Muscle layer of colon (tissue), 2 donors: ENCODE measurements at regions not wholly inside any gene's neighbourhood (a gene's known extent, or its start where the extent isn't known, plus 50 kb on each side); places are given as distances from the start of the nearest gene placed in this dataset.
A peak's percentile ranks its signal among the peaks of the same experiment; 100 is the strongest.

Experiments used
- H3K27ac ChIP-seq: one replicate; pipeline ENCODE4 v1.7.0; 2013; ENCODE audit warnings: low read depth, mild to moderate bottlenecking, low read length, moderate library complexity
- H3K27me3 ChIP-seq, 2 donors: one replicate each; pipeline ENCODE4 v1.7.0; 2013; ENCODE audit warnings: low read length in 2 of 2, mild to moderate bottlenecking in 2 of 2; ENCODE audit not compliant: insufficient read depth in 2 of 2, control insufficient read depth in 1 of 2
- H3K36me3 ChIP-seq: one replicate; pipeline ENCODE4 v1.7.0; 2013; ENCODE audit warnings: mild to moderate bottlenecking, low read length; ENCODE audit not compliant: insufficient read depth
- H3K4me1 ChIP-seq: one replicate; pipeline ENCODE4 v1.7.0; 2013; ENCODE audit warnings: mild to moderate bottlenecking, low read length; ENCODE audit not compliant: insufficient read depth
- H3K4me3 ChIP-seq, 2 donors: one replicate each; pipeline ENCODE4 v1.7.0; 2013; ENCODE audit warnings: low read length in 2 of 2, low read depth in 1 of 2, mild to moderate bottlenecking in 1 of 2, moderate library complexity in 1 of 2
- H3K9ac ChIP-seq: one replicate; pipeline ENCODE4 v1.7.0; 2013; ENCODE audit warnings: low read length
- H3K9me3 ChIP-seq: one replicate; pipeline ENCODE4 v1.7.0; 2013; ENCODE audit warnings: mild to moderate bottlenecking, low read length
- donor health status: abdominal sarcoma.
- donor health status: Adenocarcinoma of cecum.

- Histone ChIP-seq H3K4me1 (peaks cover 30% of the 10 kb centered on the region), H3K36me3 (no peaks in the 10 kb centered on the region), H3K9me3 (no peaks in the 10 kb centered on the region), H3K9ac (no peak overlapping the region), H3K27ac (no peak overlapping the region), H3K27me3 (no peaks in the 10 kb centered on the region), H3K4me3 (no peak overlapping the region)
Observed at GRCh38 chr3:117626577-117626976, 917.0 kb downstream of the TUSC7 start.

- Histone ChIP-seq H3K36me3 (no peaks in the 10 kb centered on the region), H3K9me3 (no peaks in the 10 kb centered on the region), H3K4me3 (peak overlapping the region in 1 of 2 donors; percentile 28), H3K4me1 (peaks cover 32% of the 10 kb centered on the region), H3K9ac (no peak overlapping the region), H3K27ac (peak overlapping the region; percentile 19), H3K27me3 (no peaks in the 10 kb centered on the region)
Observed at GRCh38 chr3:117628823-117629291, 919.3 kb downstream of the TUSC7 start.

- Histone ChIP-seq H3K27ac (no peak overlapping the region), H3K4me1 (peaks cover 32% of the 10 kb centered on the region), H3K4me3 (peak overlapping the region in 1 of 2 donors; percentile 28), H3K36me3 (no peaks in the 10 kb centered on the region), H3K9ac (no peak overlapping the region), H3K27me3 (no peaks in the 10 kb centered on the region), H3K9me3 (no peaks in the 10 kb centered on the region)
Observed at GRCh38 chr3:117629505-117629904, 919.9 kb downstream of the TUSC7 start.

- no peaks in the 10 kb centered on the region for H3K36me3 ChIP-seq
- H3K9ac ChIP-seq: no peak overlapping the region
- no peak overlapping the region for H3K4me3 ChIP-seq
- H3K9me3 ChIP-seq: no peaks in the 10 kb centered on the region
- peaks cover 32% of the 10 kb centered on the region for H3K4me1 ChIP-seq
- no peaks in the 10 kb centered on the region for H3K27me3 ChIP-seq
- H3K27ac ChIP-seq: no peak overlapping the region
Observed at GRCh38 chr3:117630469-117630868, 920.9 kb downstream of the TUSC7 start.

- Histone ChIP-seq H3K9ac (no peak overlapping the region), H3K27me3 (no peaks in the 10 kb centered on the region)
Observed at GRCh38 chr3:117630885-117631284, 921.3 kb downstream of the TUSC7 start.

GRCh38 chr3:117631781-117632180 lies 922.2 kb downstream of the TUSC7 start:
- Histone ChIP-seq H3K9ac (no peak overlapping the region), H3K27ac (no peak overlapping the region)

More at GRCh38 chr3:117630885-117631284, 921.3 kb downstream of the TUSC7 start:
- H3K36me3 ChIP-seq: no peaks in the 10 kb centered on the region
- H3K4me1 ChIP-seq: peaks cover 32% of the 10 kb centered on the region
- H3K27ac ChIP-seq: no peak overlapping the region
- H3K4me3 ChIP-seq: no peak overlapping the region
- no peaks in the 10 kb centered on the region for H3K9me3 ChIP-seq

GRCh38 chr3:117632191-117632590 lies 922.6 kb downstream of the TUSC7 start:
- no peak overlapping the region for H3K9ac ChIP-seq
- H3K36me3 ChIP-seq: no peaks in the 10 kb centered on the region
- no peaks in the 10 kb centered on the region for H3K27me3 ChIP-seq
- H3K9me3 ChIP-seq: no peaks in the 10 kb centered on the region
- H3K4me3 ChIP-seq: no peak overlapping the region
- no peak overlapping the region for H3K27ac ChIP-seq
- H3K4me1 ChIP-seq: peaks cover 32% of the 10 kb centered on the region

More at GRCh38 chr3:117631781-117632180, 922.2 kb downstream of the TUSC7 start:
- H3K4me3 ChIP-seq: no peak overlapping the region
- no peaks in the 10 kb centered on the region for H3K36me3 ChIP-seq
- peaks cover 32% of the 10 kb centered on the region for H3K4me1 ChIP-seq
- no peaks in the 10 kb centered on the region for H3K9me3 ChIP-seq
- H3K27me3 ChIP-seq: no peaks in the 10 kb centered on the region

- H3K4me3 ChIP-seq: no peak overlapping the region
Observed at GRCh38 chr3:117633207-117633606, 923.6 kb downstream of the TUSC7 start.

GRCh38 chr3:117637666-117638065 lies 928.1 kb downstream of the TUSC7 start:
- Histone ChIP-seq H3K4me1 (no peaks in the 10 kb centered on the region), H3K4me3 (no peak overlapping the region)

More at GRCh38 chr3:117633207-117633606, 923.6 kb downstream of the TUSC7 start:
- Histone ChIP-seq H3K27ac (no peak overlapping the region), H3K9me3 (no peaks in the 10 kb centered on the region), H3K4me1 (peaks cover 32% of the 10 kb centered on the region), H3K9ac (no peak overlapping the region), H3K27me3 (no peaks in the 10 kb centered on the region), H3K36me3 (no peaks in the 10 kb centered on the region)

GRCh38 chr3:117644203-117644602 lies 934.6 kb downstream of the TUSC7 start:
- H3K27me3 ChIP-seq: no peaks in the 10 kb centered on the region
- H3K4me3 ChIP-seq: no peak overlapping the region
- H3K4me1 ChIP-seq: no peaks in the 10 kb centered on the region
- H3K9ac ChIP-seq: no peak overlapping the region
- no peak overlapping the region for H3K27ac ChIP-seq
- no peaks in the 10 kb centered on the region for H3K36me3 ChIP-seq
- no peaks in the 10 kb centered on the region for H3K9me3 ChIP-seq

More at GRCh38 chr3:117637666-117638065, 928.1 kb downstream of the TUSC7 start:
- H3K27me3 ChIP-seq: no peaks in the 10 kb centered on the region
- H3K27ac ChIP-seq: no peak overlapping the region
- H3K36me3 ChIP-seq: no peaks in the 10 kb centered on the region
- no peaks in the 10 kb centered on the region for H3K9me3 ChIP-seq
- H3K9ac ChIP-seq: no peak overlapping the region

GRCh38 chr3:117645561-117646242 lies 936.1 kb downstream of the TUSC7 start:
- Histone ChIP-seq H3K9ac (no peak overlapping the region), H3K36me3 (no peaks in the 10 kb centered on the region), H3K27ac (no peak overlapping the region), H3K9me3 (no peaks in the 10 kb centered on the region), H3K4me1 (no peaks in the 10 kb centered on the region), H3K27me3 (no peaks in the 10 kb centered on the region), H3K4me3 (no peak overlapping the region)

GRCh38 chr3:117647435-117647834 lies 937.9 kb downstream of the TUSC7 start:
- Histone ChIP-seq H3K36me3 (no peaks in the 10 kb centered on the region), H3K27me3 (no peaks in the 10 kb centered on the region), H3K4me1 (no peaks in the 10 kb centered on the region), H3K9me3 (no peaks in the 10 kb centered on the region), H3K9ac (no peak overlapping the region), H3K4me3 (no peak overlapping the region), H3K27ac (no peak overlapping the region)
